ENCODE measurements at regions not wholly inside any gene's neighbourhood (a gene's known extent, or its start where the extent isn't known, plus 50 kb on each side); places are given as distances from the start of the nearest gene placed in this dataset.
A peak's percentile ranks its signal among the peaks of the same experiment; 100 is the strongest.
"Not testable (repeated sequence)": the region's sequence is repeated elsewhere in the genome, so short reads cannot be mapped to it uniquely, and the experiment has no call there.

DNA sequence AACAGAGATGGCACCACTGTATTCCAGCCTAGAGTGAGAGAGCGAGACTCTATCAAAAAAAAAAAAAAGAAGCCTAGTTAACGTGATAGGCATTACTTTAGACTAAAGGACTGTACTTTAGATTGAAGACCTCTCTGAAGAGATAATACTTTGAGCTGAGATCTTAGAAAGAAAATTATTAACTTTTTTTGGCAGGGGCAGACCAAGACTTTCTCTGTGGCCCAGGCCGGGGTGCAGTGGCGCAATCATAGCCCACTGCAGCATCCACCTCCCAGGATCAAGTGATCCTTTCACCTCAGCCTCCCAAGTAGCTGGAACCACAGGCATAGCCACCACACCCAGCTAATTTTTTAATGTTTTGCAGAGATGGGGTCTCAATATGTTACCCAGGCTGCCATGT, 75.7 kb upstream of the TNRC6A start:
- TF ChIP-seq POLR2AphosphoS5 (IDR thresholded peaks at IDR 0.05) = no peak
- TF ChIP-seq POLR2A (IDR thresholded peaks at IDR 0.05) = no peak
- TF ChIP-seq, protein P1, sequence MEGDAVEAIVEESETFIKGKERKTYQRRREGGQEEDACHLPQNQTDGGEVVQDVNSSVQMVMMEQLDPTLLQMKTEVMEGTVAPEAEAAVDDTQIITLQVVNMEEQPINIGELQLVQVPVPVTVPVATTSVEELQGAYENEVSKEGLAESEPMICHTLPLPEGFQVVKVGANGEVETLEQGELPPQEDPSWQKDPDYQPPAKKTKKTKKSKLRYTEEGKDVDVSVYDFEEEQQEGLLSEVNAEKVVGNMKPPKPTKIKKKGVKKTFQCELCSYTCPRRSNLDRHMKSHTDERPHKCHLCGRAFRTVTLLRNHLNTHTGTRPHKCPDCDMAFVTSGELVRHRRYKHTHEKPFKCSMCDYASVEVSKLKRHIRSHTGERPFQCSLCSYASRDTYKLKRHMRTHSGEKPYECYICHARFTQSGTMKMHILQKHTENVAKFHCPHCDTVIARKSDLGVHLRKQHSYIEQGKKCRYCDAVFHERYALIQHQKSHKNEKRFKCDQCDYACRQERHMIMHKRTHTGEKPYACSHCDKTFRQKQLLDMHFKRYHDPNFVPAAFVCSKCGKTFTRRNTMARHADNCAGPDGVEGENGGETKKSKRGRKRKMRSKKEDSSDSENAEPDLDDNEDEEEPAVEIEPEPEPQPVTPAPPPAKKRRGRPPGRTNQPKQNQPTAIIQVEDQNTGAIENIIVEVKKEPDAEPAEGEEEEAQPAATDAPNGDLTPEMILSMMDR (IDR thresholded peaks at IDR 0.05) = no peak
- WGBS = 93% methylated on average over 4 of the region's 4 CpGs
- Histone ChIP-seq H3K27me3 (replicated peaks; ENCODE audit: insufficient read depth) (no peaks in the 10 kb centered on the region), H3K9me3 (no peaks in the 10 kb centered on the region), H3K36me3 (no peaks in the 10 kb centered on the region), H3K4me1 (replicated peaks) (no peaks in the 10 kb centered on the region), H3K4me3 (no peak overlapping the region), H3K27ac (no peak overlapping the region)
- intact Hi-C loops (cut with DNase I) = no loop called here
- no peak for DNase-seq (ENCODE audit: low spot score)

DNA sequence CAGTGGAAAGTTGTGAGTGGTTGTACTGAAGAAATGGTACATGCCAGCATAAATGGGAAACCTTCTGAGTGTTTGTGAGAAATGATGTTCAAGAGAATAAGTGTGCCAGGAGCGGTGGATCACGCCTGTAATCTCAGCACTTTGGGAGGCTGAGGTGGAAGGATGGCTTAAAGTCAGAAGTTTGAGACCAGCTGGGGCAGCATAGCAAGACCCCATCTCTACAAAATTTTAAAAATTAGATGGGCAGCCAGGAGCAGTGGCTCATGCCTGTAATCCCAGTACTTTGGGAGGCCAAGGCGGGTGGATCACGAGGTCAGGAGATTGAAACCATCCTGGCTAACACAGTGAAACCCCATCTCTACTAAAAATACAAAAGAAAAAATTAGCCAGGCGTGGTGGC, 63.5 kb upstream of the TNRC6A start:
- intact Hi-C loops (cut with DNase I); H3K9me3 ChIP-seq; H3K27me3 ChIP-seq (replicated peaks; ENCODE audit: insufficient read depth); H3K36me3 ChIP-seq; H3K27ac ChIP-seq; H3K4me3 ChIP-seq; H3K4me1 ChIP-seq (replicated peaks); DNase-seq (ENCODE audit: low spot score): not testable (repeated sequence)
- 93% methylated on average over 5 of the region's 5 CpGs for WGBS

DNA sequence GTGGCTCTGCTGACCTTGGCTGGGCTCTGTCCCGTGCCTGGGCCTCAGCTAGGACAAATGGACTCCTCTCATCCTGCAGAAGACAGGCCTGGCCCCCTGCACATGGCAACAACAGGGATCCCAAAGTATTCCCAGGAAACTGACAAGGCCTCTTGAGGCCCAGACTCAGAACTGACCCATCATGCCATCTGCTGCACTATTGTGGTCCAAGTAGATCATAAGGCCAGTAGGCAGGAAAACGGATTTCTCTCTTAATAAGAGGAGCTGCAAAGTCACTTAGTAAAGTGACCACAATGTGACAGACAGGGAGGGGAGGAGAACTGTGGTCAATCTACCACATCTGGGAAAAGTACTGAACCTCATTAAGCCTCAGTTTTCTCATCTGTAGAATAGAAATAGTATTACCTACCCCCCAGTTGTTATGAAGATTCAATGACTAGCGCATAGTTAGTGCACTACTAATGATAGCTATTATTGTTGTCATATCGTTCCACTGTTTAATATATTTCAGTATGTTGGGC, 62.1 kb upstream of the TNRC6A start:
- no peaks in the 10 kb centered on the region for H3K9me3 ChIP-seq
- no peak for DNase-seq (ENCODE audit: low spot score)
- intact Hi-C loops (cut with DNase I) = no loop called here
- H3K4me3 ChIP-seq = no peak overlapping the region
- H3K36me3 ChIP-seq = no peaks in the 10 kb centered on the region
- no peaks in the 10 kb centered on the region for H3K4me1 ChIP-seq (replicated peaks)
- 88% methylated on average over 4 of the region's 4 CpGs for WGBS
- no peaks in the 10 kb centered on the region for H3K27me3 ChIP-seq (replicated peaks; ENCODE audit: insufficient read depth)
- no peak overlapping the region for H3K27ac ChIP-seq
- no peak for TF ChIP-seq POLR2A (IDR thresholded peaks at IDR 0.05)
- TF ChIP-seq POLR2AphosphoS5 (IDR thresholded peaks at IDR 0.05) = no peak
- TF ChIP-seq, protein P1 (IDR thresholded peaks at IDR 0.05) = no peak

DNA sequence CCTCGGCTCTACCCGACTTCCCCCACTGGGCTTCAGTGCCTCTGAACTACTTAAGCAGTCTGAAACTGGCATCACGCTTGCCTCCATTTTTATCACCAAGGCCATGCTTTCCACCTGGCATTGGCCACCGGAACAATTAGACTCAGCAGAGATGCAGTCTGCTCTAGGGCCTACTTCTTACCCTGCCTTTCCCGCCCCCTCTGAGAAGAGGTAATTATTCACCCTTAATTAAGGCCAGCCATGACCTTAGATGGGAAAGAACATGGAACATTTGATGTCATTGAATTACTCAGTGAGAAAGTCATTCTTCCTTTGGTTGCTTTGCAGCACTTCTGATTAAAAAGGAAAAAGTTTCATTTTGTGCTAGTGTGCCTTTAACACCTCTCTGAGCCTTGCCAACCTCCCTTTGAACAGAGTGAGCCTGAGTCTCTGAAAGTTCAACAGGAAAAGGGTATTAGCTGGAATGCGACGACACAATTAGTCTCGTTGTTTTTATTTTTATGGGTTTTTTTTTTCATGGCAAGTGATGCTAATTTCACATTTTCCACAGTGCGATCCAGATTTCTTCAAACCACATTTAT, 60.9 kb upstream of the TNRC6A start:
- no peaks in the 10 kb centered on the region for H3K4me1 ChIP-seq (replicated peaks)
- intact Hi-C loops (cut with DNase I) = no loop called here
- H3K27ac ChIP-seq = peak overlapping the region; percentile 36 to 65
- TF ChIP-seq POLR2A (IDR thresholded peaks at IDR 0.05) (no peak), POLR2AphosphoS5 (IDR thresholded peaks at IDR 0.05) (no peak)
- TF ChIP-seq, protein P1 (IDR thresholded peaks at IDR 0.05) = no peak
- DNase-seq (ENCODE audit: low spot score) = no peak
- H3K36me3 ChIP-seq = no peaks in the 10 kb centered on the region
- H3K27me3 ChIP-seq (replicated peaks; ENCODE audit: insufficient read depth) = no peaks in the 10 kb centered on the region
- no peaks in the 10 kb centered on the region for H3K9me3 ChIP-seq
- H3K4me3 ChIP-seq = no peak overlapping the region
- WGBS = 31% methylated on average over 9 of the region's 9 CpGs

DNA sequence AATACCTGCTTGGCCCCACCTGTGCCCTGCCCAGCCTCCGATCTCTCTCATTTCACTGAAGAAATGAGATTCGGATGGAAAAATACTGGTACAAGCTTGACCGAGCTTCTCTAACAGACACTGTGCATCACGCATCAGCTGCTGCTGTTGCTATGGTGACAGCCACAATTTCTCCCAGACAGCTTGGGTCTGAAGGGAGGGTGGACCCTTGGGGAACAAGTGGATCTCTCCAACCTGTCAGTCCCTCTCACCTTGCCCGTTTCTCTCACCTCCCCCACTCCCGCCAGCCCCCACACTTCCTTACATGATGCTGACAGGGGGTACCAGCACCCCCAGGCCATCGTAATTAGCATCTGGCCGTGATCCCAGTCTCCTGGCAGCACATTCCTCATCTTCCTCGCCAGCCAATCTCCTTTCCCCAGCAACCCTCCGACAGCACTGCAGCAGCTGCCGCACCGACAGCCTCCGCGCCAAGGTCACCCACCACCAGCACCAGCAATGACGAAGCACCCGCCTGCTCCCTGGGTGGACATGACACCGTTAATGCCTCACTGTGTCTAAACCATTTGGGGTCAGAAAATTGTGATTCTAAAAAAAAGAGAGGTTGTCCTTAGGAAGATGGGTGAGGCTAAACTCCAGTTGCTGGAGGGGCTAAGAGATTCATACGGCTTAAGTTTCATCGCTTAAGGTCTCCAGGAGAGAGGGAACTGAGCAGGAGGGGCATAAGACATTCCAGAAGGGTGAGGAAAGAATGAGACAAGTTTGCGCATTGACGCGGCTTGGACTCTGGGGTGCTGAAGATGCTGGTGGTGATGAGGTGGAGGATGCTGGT, 58.6 kb upstream of the TNRC6A start:
- intact Hi-C loops (cut with DNase I) = no loop called here
- no peaks in the 10 kb centered on the region for H3K4me1 ChIP-seq (replicated peaks)
- no peak overlapping the region for H3K4me3 ChIP-seq
- no peak for TF ChIP-seq POLR2AphosphoS5 (IDR thresholded peaks at IDR 0.05)
- H3K27me3 ChIP-seq (replicated peaks; ENCODE audit: insufficient read depth) = no peaks in the 10 kb centered on the region
- H3K36me3 ChIP-seq = no peaks in the 10 kb centered on the region
- no peaks in the 10 kb centered on the region for H3K9me3 ChIP-seq
- 13% methylated on average over 22 of the region's 22 CpGs for WGBS
- peak overlapping the region; percentile 48 to 58 for H3K27ac ChIP-seq
- no peak for DNase-seq (ENCODE audit: low spot score)

Measured in prostate gland (tissue), 2 donors.